RCC 7860 (cell line): ENCODE measurements at regions not wholly inside any gene's neighbourhood (a gene's known extent, or its start where the extent isn't known, plus 50 kb on each side); places are given as distances from the start of the nearest gene placed in this dataset.

Source experiments
- DNase-seq: peaks from one replicate; pipeline ENCODE4 v3.0.0-alpha.2; 2015; ENCODE audit warnings: low spot score
- FAIRE-seq: peaks from 2 replicates; lab custom pipeline; 2012; peaks lifted over from hg19 to GRCh38; lab: Jason Lieb, UNC

DNA sequence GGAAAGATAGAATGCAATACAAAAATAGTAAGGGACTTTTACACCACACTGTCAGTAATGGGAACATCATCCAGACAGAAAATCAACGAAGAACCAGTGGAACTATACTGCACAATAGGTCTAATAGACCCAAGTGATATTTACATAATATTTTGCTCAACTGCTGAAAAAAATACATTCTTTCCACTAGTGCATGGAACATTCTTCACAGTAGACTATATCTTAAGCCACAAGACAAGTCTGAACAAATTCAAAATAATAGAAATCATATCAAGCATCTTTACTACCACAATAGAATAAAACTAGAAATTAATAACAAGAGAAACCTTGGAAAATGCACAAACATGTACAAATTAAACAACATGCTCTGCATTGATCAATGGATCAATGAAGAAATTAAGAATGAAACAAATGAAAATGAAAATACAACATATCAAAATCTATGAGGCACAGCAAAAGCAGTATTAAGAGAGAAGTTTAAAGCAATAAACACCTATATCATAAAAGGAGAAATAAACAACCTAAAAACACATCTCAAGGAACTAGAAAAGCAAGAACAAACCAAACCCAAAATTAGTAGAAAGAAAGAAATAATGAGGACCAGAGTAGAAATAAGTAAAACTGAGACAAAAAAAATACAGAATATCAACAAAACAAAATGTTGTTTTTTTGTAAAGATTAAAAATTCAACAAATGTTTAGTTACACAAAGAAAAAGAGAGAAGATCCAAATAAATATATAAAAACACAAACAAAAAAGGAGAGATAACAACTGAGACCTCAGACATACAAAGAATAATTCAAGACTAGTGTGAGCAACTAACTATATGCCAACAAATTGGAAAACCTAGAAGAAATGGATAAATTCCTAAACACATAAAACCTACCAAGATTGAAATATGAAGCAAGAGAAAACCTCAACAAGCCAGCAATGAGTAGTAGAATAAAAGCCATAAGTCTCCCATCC lies 51.5 kb upstream of the ANTXR2 start:
- FAIRE-seq (no peak), DNase-seq (no peak)
